ENCODE measurements at regions not wholly inside any gene's neighbourhood (a gene's known extent, or its start where the extent isn't known, plus 50 kb on each side); places are given as distances from the start of the nearest gene placed in this dataset.

GRCh38 chr3:106829206-106829605 lies 548.0 kb upstream of the CCDC54 start:
- WGBS, 3 donors, result 60 to 71% (median 64%) methylated on average over 3 of the region's 3 CpGs
- intact Hi-C loops (cut with DNase I), result loop anchor here (5.0 to 10.0 kb wide), 2 partner anchors 233 to 236 kb away; no protein-coding TSS in a partner anchor

GRCh38 chr3:106830334-106830733 lies 546.9 kb upstream of the CCDC54 start:
- DNase-seq, result no peak
- Histone ChIP-seq H3K27ac (no peak overlapping the region), H3K4me1 (no peaks in the 10 kb centered on the region), H3K27me3 (ENCODE audit: insufficient read depth in 3 of 3, low read length in 2 of 3) (no peaks in the 10 kb centered on the region), H3K9me3 (no peaks in the 10 kb centered on the region), H3K36me3 (ENCODE audit: insufficient read depth in 1 of 2, low read depth in 1 of 2) (no peaks in the 10 kb centered on the region), H3K4me3 (no peak overlapping the region)
- no peak for TF ChIP-seq CTCF (IDR thresholded peaks at IDR 0.05)
- no peak for ATAC-seq
- intact Hi-C loops (cut with DNase I), result no loop called here
- WGBS, 3 donors, result 61 to 73% (median 68%) methylated on average over 2 of the region's 2 CpGs

More at GRCh38 chr3:106829206-106829605, 548.0 kb upstream of the CCDC54 start:
- no peak for DNase-seq
- Histone ChIP-seq H3K27me3 (ENCODE audit: insufficient read depth in 3 of 3, low read length in 2 of 3) (no peaks in the 10 kb centered on the region), H3K27ac (no peak overlapping the region), H3K4me1 (no peaks in the 10 kb centered on the region), H3K4me3 (no peak overlapping the region), H3K9me3 (no peaks in the 10 kb centered on the region), H3K36me3 (ENCODE audit: insufficient read depth in 1 of 2, low read depth in 1 of 2) (no peaks in the 10 kb centered on the region)
- ATAC-seq, result no peak
- TF ChIP-seq CTCF (IDR thresholded peaks at IDR 0.05), result no peak

GRCh38 chr3:106836906-106837305 lies 540.3 kb upstream of the CCDC54 start:
- intact Hi-C loops (cut with DNase I), result no loop called here
- H3K4me1 ChIP-seq, result peaks cover 7% of the 10 kb centered on the region
- 52 to 64% (median 53%) methylated on average over 5 of the region's 5 CpGs for WGBS, 3 donors

GRCh38 chr3:106837616-106838015 lies 539.6 kb upstream of the CCDC54 start:
- ATAC-seq (no peak), DNase-seq (no peak)
- Histone ChIP-seq H3K4me3 (no peak overlapping the region), H3K36me3 (ENCODE audit: insufficient read depth in 1 of 2, low read depth in 1 of 2) (no peaks in the 10 kb centered on the region), H3K27ac (no peak overlapping the region), H3K9me3 (no peaks in the 10 kb centered on the region), H3K27me3 (ENCODE audit: insufficient read depth in 3 of 3, low read length in 2 of 3) (no peaks in the 10 kb centered on the region), H3K4me1 (peaks cover 7% of the 10 kb centered on the region)
- intact Hi-C loops (cut with DNase I), result no loop called here
- no peak for TF ChIP-seq CTCF (IDR thresholded peaks at IDR 0.05)
- 67 to 92% (median 80%) methylated on average over 3 of the region's 3 CpGs for WGBS, 3 donors

More at GRCh38 chr3:106836906-106837305, 540.3 kb upstream of the CCDC54 start:
- Histone ChIP-seq H3K36me3 (ENCODE audit: insufficient read depth in 1 of 2, low read depth in 1 of 2) (no peaks in the 10 kb centered on the region), H3K27ac (no peak overlapping the region), H3K27me3 (ENCODE audit: insufficient read depth in 3 of 3, low read length in 2 of 3) (no peaks in the 10 kb centered on the region), H3K4me3 (no peak overlapping the region), H3K9me3 (no peaks in the 10 kb centered on the region)
- DNase-seq, result no peak
- no peak for ATAC-seq
- TF ChIP-seq CTCF (IDR thresholded peaks at IDR 0.05), result no peak

GRCh38 chr3:106839576-106840280 lies 537.5 kb upstream of the CCDC54 start:
- no peak overlapping the region for H3K4me3 ChIP-seq
- peak in 1 of 4 donors; percentile 48 for ATAC-seq

More at GRCh38 chr3:106839576-106840280, 537.5 kb upstream of the CCDC54 start:
- no peaks in the 10 kb centered on the region for H3K9me3 ChIP-seq
- no peaks in the 10 kb centered on the region for H3K36me3 ChIP-seq (ENCODE audit: insufficient read depth in 1 of 2, low read depth in 1 of 2)
- H3K4me1 ChIP-seq, result peaks cover 7% of the 10 kb centered on the region
- no peaks in the 10 kb centered on the region for H3K27me3 ChIP-seq (ENCODE audit: insufficient read depth in 3 of 3, low read length in 2 of 3)
- 10 to 40% (median 23%) methylated on average over 2 of the region's 2 CpGs for WGBS, 3 donors
- intact Hi-C loops (cut with DNase I), result no loop called here
- DNase-seq, result no peak
- no peak overlapping the region for H3K27ac ChIP-seq
- no peak for TF ChIP-seq CTCF (IDR thresholded peaks at IDR 0.05)
